Cardiac muscle cell (in vitro differentiated cells and primary cell): ENCODE measurements at regions not wholly inside any gene's neighbourhood (a gene's known extent, or its start where the extent isn't known, plus 50 kb on each side); places are given as distances from the start of the nearest gene placed in this dataset.
A peak's percentile ranks its signal among the peaks of the same experiment; 100 is the strongest.
"Not testable (repeated sequence)": the region's sequence is repeated elsewhere in the genome, so short reads cannot be mapped to it uniquely, and the experiment has no call there.

ENCODE experiments used
- DNase-seq, 2 donors: peaks; one replicate each; pipeline versions ENCODE4 v3.0.0 to v3.0.0-alpha.2; 2010 to 2017; ENCODE audit warnings: low read depth in 1 of 2, low spot score in 1 of 2
- H3K27ac ChIP-seq: fragments of 200-600 bp; sonication (generic); 2 replicates; pipeline ENCODE4 v1.5.1; 2016
- H3K27me3 ChIP-seq: fragments of 200-600 bp; sonication (generic); 2 replicates; pipeline ENCODE4 v1.6.0; 2016; ENCODE audit warnings: control low read depth
- H3K36me3 ChIP-seq: fragments of 200-600 bp; sonication (generic); 2 replicates; pipeline ENCODE4 v1.5.1; 2016; ENCODE audit warnings: control low read depth
- H3K4me1 ChIP-seq: fragments of 200-600 bp; sonication (generic); 2 replicates; pipeline ENCODE4 v1.8.1; 2017; ENCODE audit warnings: low read depth, mild to moderate bottlenecking, mixed run types
- H3K4me3 ChIP-seq: fragments of 200-600 bp; sonication (generic); 2 replicates; pipeline ENCODE4 v1.5.1; 2016; ENCODE audit warnings: mild to moderate bottlenecking
- H3K9me3 ChIP-seq: fragments of 200-600 bp; sonication (generic); 2 replicates; pipeline ENCODE4 v1.5.1; 2017; ENCODE audit warnings: low read depth, mild to moderate bottlenecking, control low read depth
- CTCF ChIP-seq: IDR thresholded peaks from 2 replicates; pipeline ENCODE4 v1.5.1; 2012; ENCODE audit warnings: low read depth, mild to moderate bottlenecking, low read length

GRCh38 chr14:84927096-84927827 is 602.7 kb upstream of the FLRT2 start:
- Histone ChIP-seq H3K4me1 (no peaks in the 10 kb centered on the region), H3K36me3 (no peaks in the 10 kb centered on the region), H3K9me3 (no peaks in the 10 kb centered on the region), H3K4me3 (no peak overlapping the region), H3K27ac (no peak overlapping the region), H3K27me3 (no peaks in the 10 kb centered on the region)
- DNase-seq = peak in 1 of 2 donors; percentile 25
- no peak for TF ChIP-seq CTCF

- H3K36me3 ChIP-seq = no peaks in the 10 kb centered on the region
- no peak for DNase-seq
- no peaks in the 10 kb centered on the region for H3K9me3 ChIP-seq
- no peak for TF ChIP-seq CTCF
- H3K27me3 ChIP-seq = no peaks in the 10 kb centered on the region
- no peak overlapping the region for H3K4me3 ChIP-seq
- no peak overlapping the region for H3K27ac ChIP-seq
- H3K4me1 ChIP-seq = no peaks in the 10 kb centered on the region
These were observed 600.9 kb upstream of the FLRT2 start for GRCh38 chr14:84929086-84929485.

- H3K27ac ChIP-seq = no peak overlapping the region
- no peak for TF ChIP-seq CTCF
- no peak for DNase-seq
- H3K4me3 ChIP-seq = no peak overlapping the region
- H3K27me3 ChIP-seq = no peaks in the 10 kb centered on the region
- no peaks in the 10 kb centered on the region for H3K36me3 ChIP-seq
- H3K4me1 ChIP-seq = no peaks in the 10 kb centered on the region
- H3K9me3 ChIP-seq = no peaks in the 10 kb centered on the region
These were observed 600.1 kb upstream of the FLRT2 start for GRCh38 chr14:84929834-84930233.

GRCh38 chr14:84937016-84937415 is 592.9 kb upstream of the FLRT2 start:
- Histone ChIP-seq H3K27me3 (no peaks in the 10 kb centered on the region), H3K27ac (no peak overlapping the region), H3K9me3 (no peaks in the 10 kb centered on the region), H3K4me1 (no peaks in the 10 kb centered on the region), H3K4me3 (no peak overlapping the region), H3K36me3 (no peaks in the 10 kb centered on the region)
- TF ChIP-seq CTCF = no peak
- DNase-seq = no peak

GRCh38 chr14:84937449-84937848 is 592.5 kb upstream of the FLRT2 start:
- no peak for TF ChIP-seq CTCF

GRCh38 chr14:84944901-84945300 is 585.0 kb upstream of the FLRT2 start:
- not testable (repeated sequence) for DNase-seq, H3K27ac ChIP-seq, H3K9me3 ChIP-seq, H3K4me1 ChIP-seq, H3K27me3 ChIP-seq, H3K36me3 ChIP-seq, H3K4me3 ChIP-seq

More at GRCh38 chr14:84937449-84937848, 592.5 kb upstream of the FLRT2 start:
- Histone ChIP-seq H3K27ac (no peak overlapping the region), H3K9me3 (no peaks in the 10 kb centered on the region), H3K4me3 (no peak overlapping the region), H3K27me3 (no peaks in the 10 kb centered on the region), H3K36me3 (no peaks in the 10 kb centered on the region), H3K4me1 (no peaks in the 10 kb centered on the region)
- peak in 1 of 2 donors; percentile 6 for DNase-seq
